HepG2 (cell line): ENCODE measurements at regions not wholly inside any gene's neighbourhood (a gene's known extent, or its start where the extent isn't known, plus 50 kb on each side); places are given as distances from the start of the nearest gene placed in this dataset.
A peak's percentile ranks its signal among the peaks of the same experiment; 100 is the strongest.

Experiments used
- ATAC-seq: fragments of 200-7000 bp; cut with Tn5 transposase; 3 replicates; pipeline ENCODE4 v1.9.1; 2020; ENCODE audit warnings: mild to moderate bottlenecking, moderate library complexity
- BruUV-seq: library from RNA; stranded (reverse); fragments of 400-500 nt; replicated peaks from 2 replicates; lab custom pipeline; 2021; lab: Mats Ljungman, UMichigan
- CTCF ChIA-PET: fragments of 300-600 bp; formaldehyde crosslinking; extraction: SDS; loops from one replicate; lab custom pipeline; 2021; ENCODE audit warnings: low total read pairs, inconsistent platforms, low intra/inter-chr PET ratio; lab: Yijun Ruan, JAX
- POLR2A ChIA-PET: fragments of 350-600 bp; sonication (Branson Sonifier 250); formaldehyde crosslinking; loops from one replicate; lab custom pipeline; 2020; ENCODE audit warnings: antibody characterized with exemption, inconsistent platforms; lab: Yijun Ruan, JAX
- DNase-seq: peaks from one replicate; pipeline ENCODE4 v3.0.0-alpha.2; 2015; ENCODE audit warnings: low spot score
- FAIRE-seq: peaks from 3 replicates; lab custom pipeline; 2011; peaks lifted over from hg19 to GRCh38; lab: Jason Lieb, UNC
- H2AFZ ChIP-seq: one replicate; pipeline ENCODE4 v1.6.1; 2011; ENCODE audit warnings: low read length, inconsistent platforms
- H3K27ac ChIP-seq: fragments of 300-600 bp; 3 replicates; pipeline ENCODE4 v1.8.0; 2011; ENCODE audit warnings: mixed run types, mild to moderate bottlenecking, mixed read lengths, low read length, inconsistent platforms; ENCODE audit not compliant: insufficient read depth; ENCODE audit errors: extremely low read length
- H3K27me3 ChIP-seq, 2 experiments: fragments of 200-600 bp in 1 of 2; 2 replicates in 1 of 2; 3 replicates in 1 of 2; pipeline versions ENCODE4 v1.6.0 to v1.8.0; 2011; ENCODE audit warnings: low read length in 2 of 2, mild to moderate bottlenecking in 2 of 2, moderate library complexity in 2 of 2, inconsistent platforms in 1 of 2; ENCODE audit not compliant: insufficient read depth in 2 of 2, control insufficient read depth in 1 of 2
- H3K36me3 ChIP-seq, 2 experiments: fragments of 200-600 bp in 1 of 2; replicated peaks in 1 of 2; 2 replicates in 1 of 2; 3 replicates in 1 of 2; pipeline versions ENCODE4 v1.5.1 to v1.8.0; 2011; ENCODE audit warnings: low read length in 2 of 2, inconsistent platforms in 1 of 2; ENCODE audit not compliant: insufficient read depth in 2 of 2, control insufficient read depth in 1 of 2
- H3K4me1 ChIP-seq: 2 replicates; pipeline ENCODE4 v1.5.1; 2012; ENCODE audit warnings: low read length, inconsistent platforms; ENCODE audit not compliant: insufficient read depth
- H3K4me2 ChIP-seq: 2 replicates; pipeline ENCODE4 v1.6.0; 2011; ENCODE audit warnings: low read depth, low read length, inconsistent platforms
- H3K4me3 ChIP-seq, 3 experiments: fragments of 200-600 bp in 1 of 3; sonication (generic), shearing (Covaris generic) in 1 of 3; replicated peaks in 1 of 3; 2 replicates each; pipeline ENCODE4 v1.5.1; 2011 to 2016; ENCODE audit warnings: low read length in 3 of 3, inconsistent platforms in 2 of 3, low read depth in 2 of 3, mild to moderate bottlenecking in 2 of 3, control low read depth in 1 of 3, mixed read lengths in 1 of 3; ENCODE audit not compliant: insufficient read depth in 1 of 3
- H3K79me2 ChIP-seq: one replicate; pipeline ENCODE4 v1.6.1; 2011; ENCODE audit warnings: low read length, inconsistent platforms; ENCODE audit not compliant: insufficient read depth
- H3K9ac ChIP-seq: 2 replicates; pipeline ENCODE4 v1.6.0; 2011; ENCODE audit warnings: mild to moderate bottlenecking, low read depth, low read length, inconsistent platforms; ENCODE audit not compliant: insufficient read depth
- H3K9me3 ChIP-seq: 2 replicates; pipeline ENCODE4 v1.5.1; 2012; ENCODE audit warnings: mild to moderate bottlenecking, low read length
- H4K20me1 ChIP-seq: 2 replicates; pipeline ENCODE4 v1.6.0; 2011; ENCODE audit warnings: inconsistent platforms, mild to moderate bottlenecking, low read length, moderate library complexity; ENCODE audit not compliant: insufficient read depth
- ASH2L ChIP-seq: fragments of 300-600, 200-600 bp; sonication (generic); IDR thresholded peaks from 2 replicates; pipeline ENCODE4 v1.7.0; 2017; ENCODE audit warnings: low read depth, mild to moderate bottlenecking, moderate library complexity, mixed read lengths, low read length; ENCODE audit not compliant: insufficient read length
- ISX ChIP-seq: sonication (generic); formaldehyde crosslinking; conservative IDR thresholded peaks from 2 replicates; pipeline ENCODE4 v1.5.0; 2020; ENCODE audit warnings: missing genetic modification reagents
- MAFF ChIP-seq: IDR thresholded peaks from 2 replicates; pipeline ENCODE4 v1.6.1; 2011; ENCODE audit warnings: low read depth, low read length, improper control_type of control experiment
- MAFK ChIP-seq, 2 experiments: IDR thresholded peaks in 1 of 2; conservative IDR thresholded peaks in 1 of 2; 2 replicates each; pipeline ENCODE4 v1.6.1; 2011; ENCODE audit warnings: improper control_type of control experiment in 2 of 2, low read length in 2 of 2
- NBN ChIP-seq: fragments of 450-650 bp; conservative IDR thresholded peaks from 2 replicates; pipeline ENCODE4 v1.6.1; 2017
- RXRA ChIP-seq: sonication (generic); formaldehyde crosslinking; IDR thresholded peaks from 2 replicates; pipeline ENCODE4 v1.5.1; 2020; ENCODE audit warnings: missing genetic modification reagents
- WGBS: methylation state at CpG from one replicate; pipeline ENCODE4 v1.1.6; 2017; ENCODE audit warnings: low lambda C conversion rate; 5-methylcytosine and 5-hydroxymethylcytosine counted together
- in situ Hi-C: cut with HindIII; loops from 2 replicates; pipeline ENCODE4 v1.10.0; 2017; ENCODE audit warnings: low pct_unique_long_range_greater_than_20kb; ENCODE audit not compliant: extremely low pct_ligation_motif_present
- intact Hi-C: fragments of 100-400 bp; cut with micrococcal nuclease; formaldehyde crosslinking; loops from one replicate; pipeline ENCODE4 v1.10.0; 2022; ENCODE audit not compliant: unreplicated experiment
- TF ChIP-seq, protein P1 (sequence below): sonication (generic); formaldehyde crosslinking; IDR thresholded peaks from 2 replicates; pipeline ENCODE4 v1.8.1; 2023; ENCODE audit warnings: mild to moderate bottlenecking, inconsistent platforms, moderate library complexity, missing genetic modification reagents, borderline replicate concordance
- TF ChIP-seq, protein P2 (sequence below): sonication (generic); formaldehyde crosslinking; IDR thresholded peaks from 2 replicates; pipeline ENCODE4 v1.5.1; 2020; ENCODE audit warnings: missing genetic modification reagents, mild to moderate bottlenecking, borderline replicate concordance

DNA sequence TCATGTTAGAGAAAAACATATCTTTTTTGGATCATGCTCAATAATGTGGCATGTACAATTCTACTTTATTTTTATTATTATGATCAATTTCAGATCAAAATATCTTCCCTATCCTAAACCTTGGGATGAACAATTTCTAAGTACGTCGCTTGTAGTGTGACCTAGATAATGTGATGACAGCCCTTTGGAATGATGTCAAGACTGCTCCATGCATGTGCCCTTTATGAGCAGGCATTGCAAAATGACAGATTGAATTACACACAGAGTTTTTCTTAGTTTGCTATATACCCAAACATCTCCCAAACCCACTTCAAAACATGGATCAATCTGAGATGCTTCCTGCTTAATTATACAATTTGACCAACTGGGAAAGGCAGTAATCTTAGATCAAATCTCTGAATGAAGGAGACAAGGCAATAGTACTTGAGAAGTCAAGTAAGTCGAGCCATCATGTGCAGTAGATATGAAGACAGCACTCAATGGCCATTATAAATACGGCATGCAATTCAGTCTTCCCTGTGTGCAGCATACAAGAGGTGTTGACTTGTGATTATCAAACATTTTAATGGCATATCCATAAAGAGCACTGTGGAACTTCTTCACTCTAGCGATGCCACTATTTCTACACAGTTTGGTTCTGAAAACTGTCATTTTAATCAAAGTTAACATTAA is 294.8 kb downstream of the RNF144B start:
- BruUV-seq, result no TSS peak
- TF ChIP-seq NBN (no peak), ASH2L (no peak), RXRA (CRISPR knock-in tag) (no peak), ISX (CRISPR knock-in tag) (no peak)
- TF ChIP-seq, protein P1, sequence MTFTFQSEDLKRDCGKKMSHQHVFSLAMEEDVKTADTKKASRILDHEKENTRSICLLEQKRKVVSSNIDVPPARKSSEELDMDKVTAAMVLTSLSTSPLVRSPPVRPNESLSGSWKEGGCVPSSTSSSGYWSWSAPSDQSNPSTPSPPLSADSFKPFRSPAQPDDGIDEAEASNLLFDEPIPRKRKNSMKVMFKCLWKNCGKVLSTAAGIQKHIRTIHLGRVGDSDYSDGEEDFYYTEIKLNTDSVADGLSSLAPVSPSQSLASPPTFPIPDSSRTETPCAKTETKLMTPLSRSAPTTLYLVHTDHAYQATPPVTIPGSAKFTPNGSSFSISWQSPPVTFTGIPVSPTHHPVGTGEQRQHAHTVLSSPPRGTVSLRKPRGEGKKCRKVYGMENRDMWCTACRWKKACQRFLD (CRISPR knock-in tag), result no peak
- Histone ChIP-seq H3K4me2 (no peak overlapping the region), H3K4me3 (no peak overlapping the region), H2AFZ (no peak overlapping the region), H3K4me1 (no peaks in the 10 kb centered on the region), H3K9ac (no peak overlapping the region), H3K27ac (no peak overlapping the region), H4K20me1 (no peaks in the 10 kb centered on the region), H3K9me3 (peaks cover 15% of the 10 kb centered on the region; the same call in 1 of the 2 replicates), H3K79me2 (no peaks in the 10 kb centered on the region), H3K27me3 (no peaks in the 10 kb centered on the region), H3K36me3 (no peaks in the 10 kb centered on the region)
- no peak for DNase-seq
- WGBS, result 3% methylated on average over 5 of the region's 5 CpGs
- ChIA-PET CTCF (no interaction called here), POLR2A (no interaction called here)
- in situ Hi-C loops, result no loop called here
- intact Hi-C loops, result loop anchor here (2.0 kb wide), 1 partner anchor 85 kb away; no protein-coding TSS in a partner anchor
- FAIRE-seq, result no peak
- no peak for ATAC-seq

DNA sequence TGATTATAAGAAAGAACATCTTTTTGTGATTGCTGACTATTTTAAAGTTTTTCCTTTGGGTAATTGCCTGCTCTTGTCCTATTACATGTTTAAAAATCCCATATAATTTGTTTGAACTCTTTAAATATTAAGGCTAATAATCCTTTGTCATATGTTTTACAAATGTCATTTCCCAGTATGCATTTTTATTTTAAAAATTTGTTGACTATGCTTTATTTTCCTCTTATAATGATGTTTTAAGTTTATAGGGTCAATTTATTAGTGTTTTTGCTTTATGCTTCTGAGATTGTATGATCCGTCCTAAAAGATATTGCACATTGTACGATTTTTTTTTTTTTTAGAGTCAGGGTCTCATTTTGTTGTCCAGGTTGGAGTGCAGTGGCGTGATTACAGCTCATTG is 297.2 kb downstream of the RNF144B start:
- peaks cover 2% of the 10 kb centered on the region; the same call in 1 of the 2 replicates for H3K9me3 ChIP-seq
- CTCF ChIA-PET, result no interaction called here
- no peak for FAIRE-seq
- ATAC-seq, result no peak
- H3K79me2 ChIP-seq, result no peaks in the 10 kb centered on the region
- no peaks in the 10 kb centered on the region for H3K4me1 ChIP-seq
- DNase-seq, result no peak
- H3K36me3 ChIP-seq, result no peaks in the 10 kb centered on the region
- H3K4me3 ChIP-seq, result no peak overlapping the region
- BruUV-seq, result no TSS peak
- H3K27me3 ChIP-seq, result no peaks in the 10 kb centered on the region
- in situ Hi-C loops, result no loop called here
- no peak overlapping the region for H3K4me2 ChIP-seq
- H4K20me1 ChIP-seq, result no peaks in the 10 kb centered on the region
- WGBS, result 11% methylated on average over 3 of the region's 3 CpGs
- TF ChIP-seq MAFF (peak; percentile 8; the same call in 1 of the 2 replicates), MAFK (conservative IDR thresholded peaks at IDR 0.05 in 1 of 2, IDR thresholded peaks at IDR 0.05 in 1 of 2; ENCODE audit: low read length in 2 of 2) (peak in 1 of 2 experiments; percentile 52; a peak in 2 of 4 replicates)
- TF ChIP-seq, protein P2, sequence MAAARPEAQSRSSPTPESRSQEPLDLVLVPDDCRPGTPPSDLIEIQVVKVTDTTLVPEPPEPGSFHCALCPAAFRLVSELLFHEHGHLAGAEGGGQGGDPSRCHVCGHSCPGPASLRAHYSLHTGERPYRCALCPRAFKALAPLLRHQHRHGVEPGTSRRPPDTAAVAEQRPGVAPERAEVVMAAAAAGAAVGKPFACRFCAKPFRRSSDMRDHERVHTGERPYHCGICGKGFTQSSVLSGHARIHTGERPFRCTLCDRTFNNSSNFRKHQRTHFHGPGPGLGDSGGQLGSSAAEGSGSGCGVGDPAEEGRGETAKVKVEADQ (CRISPR knock-in tag), result no peak
- POLR2A ChIA-PET, result no interaction called here
- no peak overlapping the region for H3K27ac ChIP-seq
- intact Hi-C loops, result no loop called here
- no peak overlapping the region for H2AFZ ChIP-seq
- no peak overlapping the region for H3K9ac ChIP-seq
